Right lobe of liver (tissue), 6 donors: ENCODE measurements at regions not wholly inside any gene's neighbourhood (a gene's known extent, or its start where the extent isn't known, plus 50 kb on each side); places are given as distances from the start of the nearest gene placed in this dataset.
A peak's percentile ranks its signal among the peaks of the same experiment; 100 is the strongest.

Source experiments
- ATAC-seq, 4 donors: fragments of 200-7000 bp; cut with Tn5 transposase; one replicate each; pipeline ENCODE4 v1.9.1; 2020; ENCODE audit warnings: mild to moderate bottlenecking in 4 of 4, moderate library complexity in 4 of 4
- DNase-seq, 3 donors: peaks; one replicate each; pipeline ENCODE4 v3.0.0-alpha.2; 2020
- H3K27ac ChIP-seq, 3 donors: fragments of 200-600 bp; one replicate each; pipeline ENCODE4 v1.8.0; 2022
- H3K27me3 ChIP-seq, 2 donors: fragments of 200-600 bp; one replicate each; pipeline ENCODE4 v1.8.0; 2022
- H3K36me3 ChIP-seq, 4 donors: fragments of 200-600 bp; sonication (generic) in 1 of 4; one replicate each; pipeline versions ENCODE4 v1.5.1 to v1.8.0; 2017 to 2022; ENCODE audit warnings: control low read depth in 1 of 4
- H3K4me1 ChIP-seq, 4 donors: fragments of 200-600 bp; sonication (generic) in 1 of 4; one replicate each; pipeline versions ENCODE4 v1.5.1 to v1.8.0; 2017 to 2022; ENCODE audit warnings: control low read depth in 1 of 4
- H3K4me3 ChIP-seq, 3 donors: fragments of 200-600 bp; one replicate each; pipeline ENCODE4 v1.8.0; 2022
- H3K9me3 ChIP-seq, 4 donors: fragments of 200-600 bp; sonication (generic) in 1 of 4; one replicate each; pipeline versions ENCODE4 v1.5.1 to v1.8.0; 2017 to 2022; ENCODE audit warnings: control low read depth in 1 of 4
- POLR2A ChIP-seq: fragments of 450-650 bp; IDR thresholded peaks from one replicate; pipeline ENCODE4 v1.6.1; 2017; ENCODE audit warnings: antibody characterized with exemption, mild to moderate bottlenecking
- WGBS: methylation state at CpG from one replicate; pipeline ENCODE4 v1.1.6; 2018; ENCODE audit warnings: low coverage, low lambda C conversion rate; ENCODE audit not compliant: insufficient coverage; ENCODE audit errors: missing lambda C conversion rate; 5-methylcytosine and 5-hydroxymethylcytosine counted together
- intact Hi-C, 2 donors: fragments of 100-400 bp; cut with DNase I; formaldehyde crosslinking; loops; one replicate each; pipeline versions ENCODE4 v1.11.2 to v1.14.1; 2022
- TF ChIP-seq, protein P1 (sequence below), 4 donors: fragments of 200-600 bp in 3 of 4; fragments of 450-650 bp in 1 of 4; IDR thresholded peaks; one replicate each; pipeline versions ENCODE4 v1.5.1 to v1.8.0; 2016 to 2022; ENCODE audit warnings: antibody characterized with exemption in 4 of 4, mild to moderate bottlenecking in 2 of 4
- donor health status: DM: no; HTN: yes; CAD: no.
- donor health status: DM: no; HTN: no; CAD: no.
- donor health status: DM: no; HTN: no; CAD: no.
- donor health status: DM: no; HTN: yes; CAD: no.
- donor health status: DM: no; HTN: yes; CAD: no.

GRCh38 chr5:146940295-146940694 lies 61.7 kb upstream of the PPP2R2B start:
- Histone ChIP-seq H3K27ac (no peak overlapping the region), H3K4me1 (peaks cover 0 to 9% (median 0%) of the 10 kb centered on the region in 4 donors), H3K4me3 (no peak overlapping the region), H3K9me3 (no peaks in the 10 kb centered on the region), H3K36me3 (no peaks in the 10 kb centered on the region), H3K27me3 (no peaks in the 10 kb centered on the region)
- DNase-seq = no peak
- TF ChIP-seq, protein P1, sequence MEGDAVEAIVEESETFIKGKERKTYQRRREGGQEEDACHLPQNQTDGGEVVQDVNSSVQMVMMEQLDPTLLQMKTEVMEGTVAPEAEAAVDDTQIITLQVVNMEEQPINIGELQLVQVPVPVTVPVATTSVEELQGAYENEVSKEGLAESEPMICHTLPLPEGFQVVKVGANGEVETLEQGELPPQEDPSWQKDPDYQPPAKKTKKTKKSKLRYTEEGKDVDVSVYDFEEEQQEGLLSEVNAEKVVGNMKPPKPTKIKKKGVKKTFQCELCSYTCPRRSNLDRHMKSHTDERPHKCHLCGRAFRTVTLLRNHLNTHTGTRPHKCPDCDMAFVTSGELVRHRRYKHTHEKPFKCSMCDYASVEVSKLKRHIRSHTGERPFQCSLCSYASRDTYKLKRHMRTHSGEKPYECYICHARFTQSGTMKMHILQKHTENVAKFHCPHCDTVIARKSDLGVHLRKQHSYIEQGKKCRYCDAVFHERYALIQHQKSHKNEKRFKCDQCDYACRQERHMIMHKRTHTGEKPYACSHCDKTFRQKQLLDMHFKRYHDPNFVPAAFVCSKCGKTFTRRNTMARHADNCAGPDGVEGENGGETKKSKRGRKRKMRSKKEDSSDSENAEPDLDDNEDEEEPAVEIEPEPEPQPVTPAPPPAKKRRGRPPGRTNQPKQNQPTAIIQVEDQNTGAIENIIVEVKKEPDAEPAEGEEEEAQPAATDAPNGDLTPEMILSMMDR (IDR thresholded peaks at IDR 0.05) = no peak
- TF ChIP-seq POLR2A = no peak
- ATAC-seq = no peak
- WGBS = 77% methylated on average over 2 of the region's 2 CpGs
- intact Hi-C loops = no loop called here

DNA sequence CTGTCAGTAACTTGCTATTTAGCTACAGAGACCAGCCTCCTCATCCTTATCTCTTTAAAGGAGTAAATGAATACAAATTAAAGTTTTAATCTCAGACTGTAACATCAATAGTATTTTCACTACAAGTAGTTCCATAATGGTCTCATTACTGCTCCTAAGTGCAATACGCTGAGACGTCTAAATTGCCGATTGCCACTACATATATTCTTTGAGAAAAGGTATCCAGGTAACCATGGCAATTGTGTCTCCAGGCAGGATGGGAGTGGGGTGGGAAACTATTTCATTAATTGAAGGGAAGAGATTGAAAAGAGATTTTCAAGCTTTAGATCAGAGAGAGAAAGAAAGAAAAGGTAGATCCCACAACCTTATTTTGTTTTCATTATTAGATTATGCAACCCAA lies 65.5 kb upstream of the PPP2R2B start:
- H3K27ac ChIP-seq = no peak overlapping the region
- no peaks in the 10 kb centered on the region for H3K36me3 ChIP-seq
- DNase-seq (no peak), ATAC-seq (no peak)
- 93% methylated on average over 3 of the region's 3 CpGs for WGBS
- H3K4me3 ChIP-seq = no peak overlapping the region
- TF ChIP-seq POLR2A = no peak
- TF ChIP-seq, protein P1 (IDR thresholded peaks at IDR 0.05) = no peak
- H3K4me1 ChIP-seq = peaks cover 0 to 22% (median 3%) of the 10 kb centered on the region in 4 donors
- H3K9me3 ChIP-seq = no peaks in the 10 kb centered on the region
- intact Hi-C loops = no loop called here
- H3K27me3 ChIP-seq = no peaks in the 10 kb centered on the region

- peak overlapping the region in 2 of 3 donors; percentile 54 to 61 for H3K27ac ChIP-seq
- DNase-seq = peak in 1 of 3 donors; percentile 46
- WGBS = 24% methylated on average over 4 of the region's 4 CpGs
- peak overlapping the region in 1 of 3 donors; percentile 6 for H3K4me3 ChIP-seq
- no peaks in the 10 kb centered on the region for H3K36me3 ChIP-seq
- TF ChIP-seq, protein P1 (IDR thresholded peaks at IDR 0.05) = no peak
- no peak for TF ChIP-seq POLR2A
- peak; percentile 71 to 87 (median 78) for ATAC-seq
- peaks cover 0 to 22% (median 3%) of the 10 kb centered on the region in 4 donors for H3K4me1 ChIP-seq
- no peaks in the 10 kb centered on the region for H3K27me3 ChIP-seq
- intact Hi-C loops = no loop called here
- H3K9me3 ChIP-seq = no peaks in the 10 kb centered on the region
Measured at GRCh38 chr5:146944764-146945616, 66.4 kb upstream of the PPP2R2B start.

DNA sequence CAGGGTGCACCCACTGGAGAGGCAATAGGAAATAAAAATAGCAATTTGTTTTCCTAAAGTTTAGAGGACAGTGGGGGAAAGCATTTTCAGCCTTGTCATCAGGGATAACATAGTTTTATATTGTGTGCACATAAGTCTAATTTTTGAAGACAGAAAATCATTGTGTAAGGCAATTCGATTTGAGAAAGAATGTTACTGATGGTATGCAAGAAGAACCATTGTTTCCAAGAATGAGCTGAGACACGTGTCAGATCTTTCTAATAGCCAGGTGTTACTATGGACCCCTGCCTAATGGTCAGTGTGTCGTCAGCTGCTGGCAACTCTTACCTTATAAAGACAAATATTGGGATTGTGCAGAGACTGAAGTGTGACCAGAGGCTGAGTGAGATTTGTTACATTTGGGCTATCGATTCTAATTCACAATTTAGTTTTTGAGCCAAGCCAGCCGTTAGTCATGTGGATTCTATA lies 67.1 kb upstream of the PPP2R2B start:
- no peak for TF ChIP-seq POLR2A
- TF ChIP-seq, protein P1 (IDR thresholded peaks at IDR 0.05) = no peak
- peak; percentile 79 to 88 (median 82) for ATAC-seq
- 27% methylated on average over 5 of the region's 5 CpGs for WGBS
- Histone ChIP-seq H3K27ac (peak overlapping the region in 2 of 3 donors; percentile 45 to 61), H3K9me3 (no peaks in the 10 kb centered on the region), H3K4me1 (peaks cover 0 to 22% (median 3%) of the 10 kb centered on the region in 4 donors), H3K36me3 (no peaks in the 10 kb centered on the region), H3K27me3 (no peaks in the 10 kb centered on the region), H3K4me3 (peak overlapping the region in 1 of 3 donors; percentile 6)
- peak in 1 of 3 donors; percentile 61 for DNase-seq
- intact Hi-C loops = no loop called here
